ENCODE measurements at regions not wholly inside any gene's neighbourhood (a gene's known extent, or its start where the extent isn't known, plus 50 kb on each side); places are given as distances from the start of the nearest gene placed in this dataset.
A peak's percentile ranks its signal among the peaks of the same experiment; 100 is the strongest.

DNA sequence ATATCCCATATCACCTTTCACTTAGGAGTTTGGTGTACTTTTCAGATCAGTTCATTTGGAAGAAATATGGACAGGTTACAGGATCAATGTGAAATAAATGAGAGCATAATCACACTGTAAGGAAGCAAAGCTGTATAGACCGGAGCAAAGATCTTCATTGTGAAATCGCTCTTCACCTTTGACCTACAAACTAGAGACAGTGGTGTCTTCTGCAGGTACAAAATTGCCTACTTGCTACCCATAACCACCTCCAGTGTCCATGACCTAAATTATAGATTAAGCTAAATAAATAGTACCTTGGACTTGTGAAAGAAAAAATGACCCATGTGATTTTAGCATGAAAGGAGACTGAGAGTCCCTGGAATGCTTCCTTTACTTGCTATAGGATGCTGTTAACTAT, 379.5 kb upstream of the SUCLG2 start:
- H3K27me3 ChIP-seq (ENCODE audit: control insufficient read depth, insufficient read depth, low read length) = no peaks in the 10 kb centered on the region
- no peak for DNase-seq (ENCODE audit: low read depth)
- TF ChIP-seq CTCF (IDR thresholded peaks at IDR 0.05; ENCODE audit: insufficient read depth, low read length, severe bottlenecking) = no peak
- no peaks in the 10 kb centered on the region for H3K36me3 ChIP-seq (ENCODE audit: control insufficient read depth, insufficient read depth, low read length)
- H3K4me3 ChIP-seq (ENCODE audit: low read depth, low read length) = no peak overlapping the region
- FAIRE-seq = no peak

DNA sequence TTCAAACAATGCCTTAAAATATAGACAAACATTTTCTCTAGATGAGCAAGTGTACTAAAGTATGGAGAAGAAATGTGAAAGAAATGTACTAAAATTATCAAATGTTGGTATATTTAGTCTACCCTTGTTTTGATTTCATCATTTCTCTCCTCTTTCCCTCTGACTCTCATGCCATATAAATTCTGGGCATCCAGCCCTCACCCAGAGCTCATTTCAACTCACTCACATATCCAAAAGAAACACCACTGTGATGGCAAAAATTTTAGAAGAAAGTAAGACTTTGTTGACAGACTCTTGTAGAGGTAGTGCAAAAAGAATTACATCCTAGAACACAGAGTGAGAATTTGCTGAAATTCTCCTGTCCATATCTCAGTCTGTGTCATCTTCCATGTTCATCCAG, 377.8 kb upstream of the SUCLG2 start:
- Histone ChIP-seq H3K4me3 (ENCODE audit: low read depth, low read length) (no peak overlapping the region), H3K27me3 (ENCODE audit: control insufficient read depth, insufficient read depth, low read length) (no peaks in the 10 kb centered on the region), H3K36me3 (ENCODE audit: control insufficient read depth, insufficient read depth, low read length) (no peaks in the 10 kb centered on the region)
- DNase-seq (ENCODE audit: low read depth) = no peak
- FAIRE-seq = no peak
- no peak for TF ChIP-seq CTCF (IDR thresholded peaks at IDR 0.05; ENCODE audit: insufficient read depth, low read length, severe bottlenecking)

GRCh38 chr3:68025189-68025588, 370.8 kb upstream of the SUCLG2 start:
- no peak for FAIRE-seq

DNA sequence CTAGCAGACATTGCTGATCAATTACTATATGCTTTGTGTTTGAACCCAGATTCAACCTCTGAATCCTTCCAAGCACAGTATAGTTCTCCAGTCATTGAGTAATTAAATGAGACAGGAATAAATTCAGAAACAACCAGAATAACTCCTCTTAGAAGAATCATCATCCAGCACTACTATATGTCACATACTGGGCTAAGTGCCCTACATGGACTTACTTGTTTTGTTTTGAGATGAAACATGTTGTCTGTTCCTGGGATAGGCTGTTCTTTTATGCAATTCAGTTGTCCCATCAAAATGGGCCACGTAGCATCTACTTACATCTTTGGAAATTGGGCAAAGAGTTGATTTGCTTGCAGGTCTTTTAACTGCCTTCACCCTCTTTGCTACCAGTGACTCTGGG, 365.5 kb upstream of the SUCLG2 start:
- Histone ChIP-seq H3K4me3 (ENCODE audit: low read depth, low read length) (no peak overlapping the region), H3K36me3 (ENCODE audit: control insufficient read depth, insufficient read depth, low read length) (no peaks in the 10 kb centered on the region), H3K27me3 (ENCODE audit: control insufficient read depth, insufficient read depth, low read length) (no peaks in the 10 kb centered on the region)
- no peak for TF ChIP-seq CTCF (IDR thresholded peaks at IDR 0.05; ENCODE audit: insufficient read depth, low read length, severe bottlenecking)
- no peak for DNase-seq (ENCODE audit: low read depth)
- FAIRE-seq = no peak

More at GRCh38 chr3:68025189-68025588, 370.8 kb upstream of the SUCLG2 start:
- no peak for DNase-seq (ENCODE audit: low read depth)
- no peak overlapping the region for H3K4me3 ChIP-seq (ENCODE audit: low read depth, low read length)
- TF ChIP-seq CTCF (IDR thresholded peaks at IDR 0.05; ENCODE audit: insufficient read depth, low read length, severe bottlenecking) = no peak
- no peaks in the 10 kb centered on the region for H3K27me3 ChIP-seq (ENCODE audit: control insufficient read depth, insufficient read depth, low read length)
- H3K36me3 ChIP-seq (ENCODE audit: control insufficient read depth, insufficient read depth, low read length) = no peaks in the 10 kb centered on the region

DNA sequence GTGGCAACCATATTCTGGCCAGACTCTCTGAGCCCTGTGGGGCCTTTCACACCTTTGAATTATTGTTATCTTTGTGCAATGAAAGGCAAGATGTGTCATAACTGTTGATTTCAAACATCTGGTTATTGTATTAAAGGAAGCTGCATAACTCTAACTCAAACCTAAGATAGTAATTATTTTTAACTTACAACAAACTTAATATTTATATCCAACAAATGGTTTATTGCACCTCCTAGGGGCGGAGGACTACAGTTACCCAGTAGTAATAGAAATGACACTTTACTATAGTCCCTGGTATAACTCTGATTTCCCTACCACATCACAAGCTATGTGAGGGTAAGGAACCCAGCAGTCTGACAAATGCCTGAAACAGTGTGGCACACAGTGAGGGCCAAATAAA, 363.9 kb upstream of the SUCLG2 start:
- DNase-seq (ENCODE audit: low read depth) (no peak), FAIRE-seq (no peak)
- Histone ChIP-seq H3K27me3 (ENCODE audit: control insufficient read depth, insufficient read depth, low read length) (no peaks in the 10 kb centered on the region), H3K4me3 (ENCODE audit: low read depth, low read length) (no peak overlapping the region), H3K36me3 (ENCODE audit: control insufficient read depth, insufficient read depth, low read length) (no peaks in the 10 kb centered on the region)
- TF ChIP-seq CTCF (IDR thresholded peaks at IDR 0.05; ENCODE audit: insufficient read depth, low read length, severe bottlenecking) = no peak

- FAIRE-seq = no peak
- TF ChIP-seq CTCF (IDR thresholded peaks at IDR 0.05; ENCODE audit: insufficient read depth, low read length, severe bottlenecking) = peak; percentile 8
Measured at GRCh38 chr3:68017069-68017468, 362.7 kb upstream of the SUCLG2 start.

More at GRCh38 chr3:68017069-68017468, 362.7 kb upstream of the SUCLG2 start:
- Histone ChIP-seq H3K36me3 (ENCODE audit: control insufficient read depth, insufficient read depth, low read length) (no peaks in the 10 kb centered on the region), H3K4me3 (ENCODE audit: low read depth, low read length) (no peak overlapping the region), H3K27me3 (ENCODE audit: control insufficient read depth, insufficient read depth, low read length) (no peaks in the 10 kb centered on the region)
- peak; percentile 3 for DNase-seq (ENCODE audit: low read depth)
